Activated naive CD4-positive, alpha-beta T cell treated with anti-CD3 and anti-CD28 coated beads, Interleukin-2, amount 50 U/mL, for 16 hours (primary cell): ENCODE measurements at regions not wholly inside any gene's neighbourhood (a gene's known extent, or its start where the extent isn't known, plus 50 kb on each side); places are given as distances from the start of the nearest gene placed in this dataset.
"Not testable (repeated sequence)": the region's sequence is repeated elsewhere in the genome, so short reads cannot be mapped to it uniquely, and the experiment has no call there.

Experiments used
- DNase-seq: peaks from one replicate; pipeline ENCODE4 v3.0.0-alpha.2; 2020

- DNase-seq, result peak; percentile 38
Measured at GRCh38 chr18:961644-962355, 57.1 kb downstream of the ADCYAP1 start.

GRCh38 chr18:963276-963675, 58.6 kb downstream of the ADCYAP1 start:
- DNase-seq, result no peak

GRCh38 chr18:965921-966758, 61.5 kb downstream of the ADCYAP1 start:
- no peak for DNase-seq

GRCh38 chr18:966759-967576, 62.3 kb downstream of the ADCYAP1 start:
- no peak for DNase-seq

GRCh38 chr18:968910-969309, 64.2 kb downstream of the ADCYAP1 start:
- not testable (repeated sequence) for DNase-seq

- DNase-seq, result not testable (repeated sequence)
Measured at GRCh38 chr18:969311-969710, 64.6 kb downstream of the ADCYAP1 start.

- not testable (repeated sequence) for DNase-seq
Measured at GRCh38 chr18:974606-975005, 69.9 kb downstream of the ADCYAP1 start.

- DNase-seq, result not testable (repeated sequence)
Measured at GRCh38 chr18:976393-977128, 71.9 kb downstream of the ADCYAP1 start.

- DNase-seq, result not testable (repeated sequence)
Measured at GRCh38 chr18:977327-977726, 72.7 kb downstream of the ADCYAP1 start.

GRCh38 chr18:977732-978131, 73.1 kb downstream of the ADCYAP1 start:
- DNase-seq, result not testable (repeated sequence)

GRCh38 chr18:980586-980985, 75.9 kb downstream of the ADCYAP1 start:
- no peak for DNase-seq

- DNase-seq, result no peak
Measured at GRCh38 chr18:984004-984403, 79.3 kb downstream of the ADCYAP1 start.

GRCh38 chr18:985212-985661, 80.6 kb downstream of the ADCYAP1 start:
- no peak for DNase-seq

GRCh38 chr18:986051-986450, 81.4 kb downstream of the ADCYAP1 start:
- no peak for DNase-seq

GRCh38 chr18:986552-986951, 81.9 kb downstream of the ADCYAP1 start:
- DNase-seq, result no peak

GRCh38 chr18:987325-988186, 82.9 kb downstream of the ADCYAP1 start:
- DNase-seq, result no peak

- DNase-seq, result no peak
Measured at GRCh38 chr18:989425-989824, 84.8 kb downstream of the ADCYAP1 start.

- DNase-seq, result no peak
Measured at GRCh38 chr18:990197-990596, 85.5 kb downstream of the ADCYAP1 start.

GRCh38 chr18:991441-991840, 86.8 kb downstream of the ADCYAP1 start:
- no peak for DNase-seq

- no peak for DNase-seq
Measured at GRCh38 chr18:993560-993959, 88.9 kb downstream of the ADCYAP1 start.

- DNase-seq, result no peak
Measured at GRCh38 chr18:995629-996028, 91.0 kb downstream of the ADCYAP1 start.
